MCF 10A (cell line): ENCODE measurements at regions not wholly inside any gene's neighbourhood (a gene's known extent, or its start where the extent isn't known, plus 50 kb on each side); places are given as distances from the start of the nearest gene placed in this dataset.

ENCODE experiments used
- BruUV-seq: library from RNA; stranded (reverse); fragments of 400-500 nt; replicated peaks from 2 replicates; lab custom pipeline; 2021; lab: Mats Ljungman, UMichigan
- CTCF ChIA-PET: fragments of 300-600 bp; sonication (Branson Sonifier 250); formaldehyde crosslinking; extraction: SDS; loops from one replicate; lab custom pipeline; 2021; ENCODE audit warnings: antibody characterized with exemption, inconsistent platforms; lab: Yijun Ruan, JAX
- POLR2A ChIA-PET: fragments of 300-600, 350-650 bp; sonication (Branson Sonifier 250); formaldehyde crosslinking; extraction: SDS; loops from one replicate; lab custom pipeline; 2020; ENCODE audit warnings: antibody characterized with exemption, inconsistent platforms; lab: Yijun Ruan, JAX
- DNase-seq: peaks from one replicate; pipeline ENCODE4 v3.0.0-alpha.2; 2018; ENCODE audit not compliant: unreplicated experiment
- H3K27ac Mint-ChIP-seq: one replicate; pipeline ENCODE4 v1.8.0; 2022; ENCODE audit warnings: mild to moderate bottlenecking, low read depth, mixed read lengths; ENCODE audit not compliant: unreplicated experiment
- H3K27me3 Mint-ChIP-seq: one replicate; pipeline ENCODE4 v1.8.0; 2022; ENCODE audit warnings: mixed read lengths; ENCODE audit not compliant: insufficient read depth, unreplicated experiment
- H3K36me3 Mint-ChIP-seq: one replicate; pipeline ENCODE4 v1.8.0; 2022; ENCODE audit warnings: mild to moderate bottlenecking, moderate library complexity, mixed read lengths; ENCODE audit not compliant: insufficient read depth, unreplicated experiment
- H3K4me1 Mint-ChIP-seq: one replicate; pipeline ENCODE4 v1.8.0; 2022; ENCODE audit warnings: mixed read lengths; ENCODE audit not compliant: insufficient read depth, unreplicated experiment
- H3K4me3 Mint-ChIP-seq: one replicate; pipeline ENCODE4 v1.8.0; 2022; ENCODE audit warnings: mild to moderate bottlenecking, moderate library complexity, mixed read lengths; ENCODE audit not compliant: unreplicated experiment
- H3K9me3 Mint-ChIP-seq: one replicate; pipeline ENCODE4 v1.8.0; 2022; ENCODE audit warnings: mixed read lengths; ENCODE audit not compliant: unreplicated experiment
- CTCF ChIP-seq: fragments of 200-600 bp; IDR thresholded peaks from one replicate; pipeline ENCODE4 v1.8.0; 2022; ENCODE audit warnings: antibody characterized with exemption, mild to moderate bottlenecking; ENCODE audit not compliant: unreplicated experiment
- intact Hi-C: fragments of 100-400 bp; cut with micrococcal nuclease; formaldehyde crosslinking; loops from 2 replicates; pipeline ENCODE4 v1.14.1; 2022

- Mint-ChIP-seq H3K4me1 (no peaks in the 10 kb centered on the region), H3K4me3 (no peak overlapping the region), H3K27ac (no peak overlapping the region), H3K27me3 (no peaks in the 10 kb centered on the region), H3K36me3 (no peaks in the 10 kb centered on the region), H3K9me3 (no peaks in the 10 kb centered on the region)
- BruUV-seq: no TSS peak
- ChIA-PET CTCF (interaction anchor here (0.6 kb wide), 1 partner anchor 328 kb away, joined by 3 read pairs; no protein-coding TSS in a partner anchor), POLR2A (no interaction called here)
- TF ChIP-seq CTCF: no peak
- intact Hi-C loops: no loop called here
- no peak for DNase-seq
These were observed 460.4 kb upstream of the JARID2 start for GRCh38 chr6:14785493-14785790.

- TF ChIP-seq CTCF: no peak
- Mint-ChIP-seq H3K27ac (no peak overlapping the region), H3K36me3 (no peaks in the 10 kb centered on the region), H3K4me1 (no peaks in the 10 kb centered on the region), H3K4me3 (no peak overlapping the region), H3K27me3 (no peaks in the 10 kb centered on the region), H3K9me3 (no peaks in the 10 kb centered on the region)
- CTCF ChIA-PET: interaction anchor here (0.6 kb wide), 1 partner anchor 328 kb away, joined by 3 read pairs; no protein-coding TSS in a partner anchor
- POLR2A ChIA-PET: interaction anchor here (0.7 kb wide), 1 partner anchor 440 kb away, joined by 3 read pairs; no protein-coding TSS in a partner anchor
- intact Hi-C loops: no loop called here
- no TSS peak for BruUV-seq
- DNase-seq: no peak
These were observed 459.9 kb upstream of the JARID2 start for GRCh38 chr6:14786008-14786407.

- no peak for TF ChIP-seq CTCF
- H3K27me3 Mint-ChIP-seq: no peaks in the 10 kb centered on the region
These were observed 459.4 kb upstream of the JARID2 start for GRCh38 chr6:14786455-14786854.

GRCh38 chr6:14787250-14787649 is 458.6 kb upstream of the JARID2 start:
- intact Hi-C loops: no loop called here
- H3K27me3 Mint-ChIP-seq: no peaks in the 10 kb centered on the region
- no peaks in the 10 kb centered on the region for H3K9me3 Mint-ChIP-seq
- DNase-seq: no peak
- ChIA-PET POLR2A (no interaction called here), CTCF (no interaction called here)
- H3K36me3 Mint-ChIP-seq: no peaks in the 10 kb centered on the region
- H3K4me3 Mint-ChIP-seq: no peak overlapping the region
- no peak overlapping the region for H3K27ac Mint-ChIP-seq
- peaks cover 4% of the 10 kb centered on the region for H3K4me1 Mint-ChIP-seq
- no TSS peak for BruUV-seq
- no peak for TF ChIP-seq CTCF

More at GRCh38 chr6:14786455-14786854, 459.4 kb upstream of the JARID2 start:
- no peak for DNase-seq
- no TSS peak for BruUV-seq
- H3K36me3 Mint-ChIP-seq: no peaks in the 10 kb centered on the region
- no peak overlapping the region for H3K4me3 Mint-ChIP-seq
- ChIA-PET CTCF (no interaction called here), POLR2A (interaction anchor here (0.7 kb wide), 1 partner anchor 440 kb away, joined by 3 read pairs; no protein-coding TSS in a partner anchor)
- H3K27ac Mint-ChIP-seq: no peak overlapping the region
- no peaks in the 10 kb centered on the region for H3K4me1 Mint-ChIP-seq
- intact Hi-C loops: no loop called here
- no peaks in the 10 kb centered on the region for H3K9me3 Mint-ChIP-seq
